Uterus (tissue), 3 donors: ENCODE measurements at regions not wholly inside any gene's neighbourhood (a gene's known extent, or its start where the extent isn't known, plus 50 kb on each side); places are given as distances from the start of the nearest gene placed in this dataset.

Source experiments
- DNase-seq, 2 donors: peaks; one replicate each; pipeline ENCODE4 v3.0.0-alpha.2; 2019 to 2020
- H3K27ac ChIP-seq, 2 donors: fragments of 200-600 bp; sonication (generic); 1 replicate in 1 of 2; 2 replicates in 1 of 2; pipeline ENCODE4 v1.5.1; 2016 to 2018
- H3K27me3 ChIP-seq, 2 donors: fragments of 200-600 bp; sonication (generic); one replicate each; pipeline ENCODE4 v1.5.1; 2018 to 2019; ENCODE audit warnings: control low read depth in 1 of 2
- H3K36me3 ChIP-seq, 2 donors: fragments of 200-600 bp; sonication (generic); one replicate each; pipeline ENCODE4 v1.5.1; 2019; ENCODE audit warnings: control low read depth in 1 of 2
- H3K4me1 ChIP-seq, 2 donors: fragments of 200-600 bp; sonication (generic); one replicate each; pipeline ENCODE4 v1.5.1; 2018 to 2019; ENCODE audit warnings: control low read depth in 1 of 2
- H3K4me3 ChIP-seq, 2 donors: fragments of 200-600 bp; sonication (generic); 1 replicate in 1 of 2; 2 replicates in 1 of 2; pipeline ENCODE4 v1.5.1; 2018 to 2019; ENCODE audit warnings: mild to moderate bottlenecking in 1 of 2
- H3K9me3 ChIP-seq, 2 donors: fragments of 200-600 bp; sonication (generic); one replicate each; pipeline ENCODE4 v1.5.1; 2019; ENCODE audit warnings: control low read depth in 1 of 2
- CTCF ChIP-seq, 4 experiments: fragments of 200-600 bp in 2 of 4; fragments of 450-650 bp in 2 of 4; sonication (generic) in 2 of 4; IDR thresholded peaks; one replicate each; pipeline ENCODE4 v1.5.1; 2016 to 2019; ENCODE audit warnings: antibody characterized with exemption in 4 of 4, mild to moderate bottlenecking in 2 of 4, moderate library complexity in 1 of 4
- POLR2A ChIP-seq, 2 donors: fragments of 450-650 bp; IDR thresholded peaks; one replicate each; pipeline ENCODE4 v1.6.1; 2016; ENCODE audit warnings: antibody characterized with exemption in 2 of 2, mild to moderate bottlenecking in 1 of 2, moderate library complexity in 1 of 2
- intact Hi-C: fragments of 100-400 bp; cut with DNase I; formaldehyde crosslinking; loops from one replicate; pipeline ENCODE4 v1.15.1; 2023; ENCODE audit warnings: low total_unique reads
- donor health status: DM: yes; HTN: yes; CAD: no.

GRCh38 chr1:244325056-244325758, 126.5 kb downstream of the ADSS2 start:
- Histone ChIP-seq H3K4me1 (no peaks in the 10 kb centered on the region), H3K27me3 (no peaks in the 10 kb centered on the region), H3K36me3 (no peaks in the 10 kb centered on the region), H3K4me3 (no peak overlapping the region), H3K27ac (peak overlapping the region in 1 of 2 donors; percentile 88), H3K9me3 (peaks cover 0 to 4% of the 10 kb centered on the region in 2 donors)
- intact Hi-C loops: no loop called here
- DNase-seq: no peak
- TF ChIP-seq POLR2A (IDR thresholded peaks at IDR 0.05) (no peak), CTCF (IDR thresholded peaks at IDR 0.05) (no peak)

- Histone ChIP-seq H3K27me3 (no peaks in the 10 kb centered on the region), H3K27ac (no peak overlapping the region), H3K9me3 (peaks cover 0 to 4% of the 10 kb centered on the region in 2 donors), H3K36me3 (no peaks in the 10 kb centered on the region), H3K4me3 (no peak overlapping the region), H3K4me1 (no peaks in the 10 kb centered on the region)
- intact Hi-C loops: no loop called here
- no peak for TF ChIP-seq CTCF (IDR thresholded peaks at IDR 0.05)
- TF ChIP-seq POLR2A (IDR thresholded peaks at IDR 0.05): no peak
- DNase-seq: no peak
Observed at GRCh38 chr1:244326757-244327156, 125.0 kb downstream of the ADSS2 start.

DNA sequence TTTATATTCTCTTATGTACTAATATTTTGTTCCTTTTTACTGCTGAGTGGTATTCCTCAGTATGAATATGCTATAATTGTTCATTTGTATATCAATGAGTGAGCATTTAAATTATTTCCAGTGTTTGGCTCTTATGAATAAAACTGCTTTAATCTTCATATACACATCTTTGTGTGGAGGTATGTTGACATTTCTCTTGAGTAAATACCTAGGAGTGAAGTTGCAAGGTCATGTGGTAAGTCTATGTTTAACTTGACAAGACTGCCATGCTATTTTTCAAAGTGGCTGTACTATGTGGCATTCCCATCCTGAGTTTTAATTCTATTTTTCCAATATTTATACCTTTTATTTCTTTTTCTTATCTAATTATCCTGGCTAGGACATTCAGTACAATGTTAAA, 124.2 kb downstream of the ADSS2 start:
- Histone ChIP-seq H3K36me3 (no peaks in the 10 kb centered on the region), H3K27ac (no peak overlapping the region), H3K9me3 (peaks cover 0 to 4% of the 10 kb centered on the region in 2 donors), H3K27me3 (no peaks in the 10 kb centered on the region), H3K4me3 (no peak overlapping the region), H3K4me1 (no peaks in the 10 kb centered on the region)
- TF ChIP-seq CTCF (IDR thresholded peaks at IDR 0.05) (no peak), POLR2A (IDR thresholded peaks at IDR 0.05) (no peak)
- DNase-seq: no peak
- intact Hi-C loops: no loop called here

DNA sequence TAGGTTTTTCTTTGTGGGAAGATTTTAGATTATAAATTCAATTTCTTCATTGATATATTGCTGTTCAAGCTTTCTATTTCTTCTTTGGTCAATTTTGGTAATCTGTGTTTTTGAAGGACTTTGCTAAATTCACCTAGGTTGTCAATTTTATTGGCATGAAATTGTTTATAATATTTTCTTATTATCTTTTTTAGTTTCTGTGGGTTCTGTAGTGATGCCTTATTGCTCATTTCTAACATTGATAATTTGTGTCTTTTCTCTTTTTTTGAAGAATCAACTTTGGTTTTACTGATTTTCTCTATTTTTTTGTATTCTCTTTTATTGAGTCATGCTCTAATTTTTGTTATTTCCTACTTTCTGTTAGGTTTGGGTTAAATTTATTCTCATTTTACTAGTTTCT, 123.2 kb downstream of the ADSS2 start:
- no peak for TF ChIP-seq CTCF (IDR thresholded peaks at IDR 0.05)
- TF ChIP-seq POLR2A (IDR thresholded peaks at IDR 0.05): no peak
- intact Hi-C loops: no loop called here
- Histone ChIP-seq H3K27ac (no peak overlapping the region), H3K27me3 (no peaks in the 10 kb centered on the region), H3K4me3 (no peak overlapping the region), H3K9me3 (peaks cover 0 to 4% of the 10 kb centered on the region in 2 donors), H3K36me3 (no peaks in the 10 kb centered on the region), H3K4me1 (no peaks in the 10 kb centered on the region)
- no peak for DNase-seq

GRCh38 chr1:244329591-244330317, 122.0 kb downstream of the ADSS2 start:
- no peak for TF ChIP-seq POLR2A (IDR thresholded peaks at IDR 0.05)
- no peak for TF ChIP-seq CTCF (IDR thresholded peaks at IDR 0.05)
- Histone ChIP-seq H3K27me3 (no peaks in the 10 kb centered on the region), H3K9me3 (peaks cover 0 to 4% of the 10 kb centered on the region in 2 donors), H3K36me3 (no peaks in the 10 kb centered on the region), H3K4me1 (no peaks in the 10 kb centered on the region), H3K4me3 (no peak overlapping the region), H3K27ac (no peak overlapping the region)
- intact Hi-C loops: no loop called here
- DNase-seq: no peak
